HepG2 (cell line): ENCODE measurements at regions not wholly inside any gene's neighbourhood (a gene's known extent, or its start where the extent isn't known, plus 50 kb on each side); places are given as distances from the start of the nearest gene placed in this dataset.
"Not testable (repeated sequence)": the region's sequence is repeated elsewhere in the genome, so short reads cannot be mapped to it uniquely, and the experiment has no call there.

Experiments
- ATAC-seq: fragments of 200-7000 bp; cut with Tn5 transposase; 3 replicates; pipeline ENCODE4 v1.9.1; 2020; ENCODE audit warnings: mild to moderate bottlenecking, moderate library complexity
- BruUV-seq: library from RNA; stranded (reverse); fragments of 400-500 nt; replicated peaks from 2 replicates; lab custom pipeline; 2021; lab: Mats Ljungman, UMichigan
- CTCF ChIA-PET: fragments of 300-600 bp; formaldehyde crosslinking; extraction: SDS; loops from one replicate; lab custom pipeline; 2021; ENCODE audit warnings: low total read pairs, inconsistent platforms, low intra/inter-chr PET ratio; lab: Yijun Ruan, JAX
- POLR2A ChIA-PET: fragments of 350-600 bp; sonication (Branson Sonifier 250); formaldehyde crosslinking; loops from one replicate; lab custom pipeline; 2020; ENCODE audit warnings: antibody characterized with exemption, inconsistent platforms; lab: Yijun Ruan, JAX
- DNase-seq: peaks from one replicate; pipeline ENCODE4 v3.0.0-alpha.2; 2015; ENCODE audit warnings: low spot score
- FAIRE-seq: peaks from 3 replicates; lab custom pipeline; 2011; peaks lifted over from hg19 to GRCh38; lab: Jason Lieb, UNC
- H2AFZ ChIP-seq: one replicate; pipeline ENCODE4 v1.6.1; 2011; ENCODE audit warnings: low read length, inconsistent platforms
- H3K27ac ChIP-seq: fragments of 300-600 bp; 3 replicates; pipeline ENCODE4 v1.8.0; 2011; ENCODE audit warnings: mixed run types, mild to moderate bottlenecking, mixed read lengths, low read length, inconsistent platforms; ENCODE audit not compliant: insufficient read depth; ENCODE audit errors: extremely low read length
- H3K27me3 ChIP-seq, 2 experiments: fragments of 200-600 bp in 1 of 2; 2 replicates in 1 of 2; 3 replicates in 1 of 2; pipeline versions ENCODE4 v1.6.0 to v1.8.0; 2011; ENCODE audit warnings: low read length in 2 of 2, mild to moderate bottlenecking in 2 of 2, moderate library complexity in 2 of 2, inconsistent platforms in 1 of 2; ENCODE audit not compliant: insufficient read depth in 2 of 2, control insufficient read depth in 1 of 2
- H3K36me3 ChIP-seq, 2 experiments: fragments of 200-600 bp in 1 of 2; replicated peaks in 1 of 2; 2 replicates in 1 of 2; 3 replicates in 1 of 2; pipeline versions ENCODE4 v1.5.1 to v1.8.0; 2011; ENCODE audit warnings: low read length in 2 of 2, inconsistent platforms in 1 of 2; ENCODE audit not compliant: insufficient read depth in 2 of 2, control insufficient read depth in 1 of 2
- H3K4me1 ChIP-seq: 2 replicates; pipeline ENCODE4 v1.5.1; 2012; ENCODE audit warnings: low read length, inconsistent platforms; ENCODE audit not compliant: insufficient read depth
- H3K4me2 ChIP-seq: 2 replicates; pipeline ENCODE4 v1.6.0; 2011; ENCODE audit warnings: low read depth, low read length, inconsistent platforms
- H3K4me3 ChIP-seq, 3 experiments: fragments of 200-600 bp in 1 of 3; sonication (generic), shearing (Covaris generic) in 1 of 3; replicated peaks in 1 of 3; 2 replicates each; pipeline ENCODE4 v1.5.1; 2011 to 2016; ENCODE audit warnings: low read length in 3 of 3, inconsistent platforms in 2 of 3, low read depth in 2 of 3, mild to moderate bottlenecking in 2 of 3, control low read depth in 1 of 3, mixed read lengths in 1 of 3; ENCODE audit not compliant: insufficient read depth in 1 of 3
- H3K79me2 ChIP-seq: one replicate; pipeline ENCODE4 v1.6.1; 2011; ENCODE audit warnings: low read length, inconsistent platforms; ENCODE audit not compliant: insufficient read depth
- H3K9ac ChIP-seq: 2 replicates; pipeline ENCODE4 v1.6.0; 2011; ENCODE audit warnings: mild to moderate bottlenecking, low read depth, low read length, inconsistent platforms; ENCODE audit not compliant: insufficient read depth
- H3K9me3 ChIP-seq: 2 replicates; pipeline ENCODE4 v1.5.1; 2012; ENCODE audit warnings: mild to moderate bottlenecking, low read length
- H4K20me1 ChIP-seq: 2 replicates; pipeline ENCODE4 v1.6.0; 2011; ENCODE audit warnings: inconsistent platforms, mild to moderate bottlenecking, low read length, moderate library complexity; ENCODE audit not compliant: insufficient read depth
- WGBS: methylation state at CpG from one replicate; pipeline ENCODE4 v1.1.6; 2017; ENCODE audit warnings: low lambda C conversion rate; 5-methylcytosine and 5-hydroxymethylcytosine counted together
- in situ Hi-C: cut with HindIII; loops from 2 replicates; pipeline ENCODE4 v1.10.0; 2017; ENCODE audit warnings: low pct_unique_long_range_greater_than_20kb; ENCODE audit not compliant: extremely low pct_ligation_motif_present
- intact Hi-C: fragments of 100-400 bp; cut with micrococcal nuclease; formaldehyde crosslinking; loops from one replicate; pipeline ENCODE4 v1.10.0; 2022; ENCODE audit not compliant: unreplicated experiment

DNA sequence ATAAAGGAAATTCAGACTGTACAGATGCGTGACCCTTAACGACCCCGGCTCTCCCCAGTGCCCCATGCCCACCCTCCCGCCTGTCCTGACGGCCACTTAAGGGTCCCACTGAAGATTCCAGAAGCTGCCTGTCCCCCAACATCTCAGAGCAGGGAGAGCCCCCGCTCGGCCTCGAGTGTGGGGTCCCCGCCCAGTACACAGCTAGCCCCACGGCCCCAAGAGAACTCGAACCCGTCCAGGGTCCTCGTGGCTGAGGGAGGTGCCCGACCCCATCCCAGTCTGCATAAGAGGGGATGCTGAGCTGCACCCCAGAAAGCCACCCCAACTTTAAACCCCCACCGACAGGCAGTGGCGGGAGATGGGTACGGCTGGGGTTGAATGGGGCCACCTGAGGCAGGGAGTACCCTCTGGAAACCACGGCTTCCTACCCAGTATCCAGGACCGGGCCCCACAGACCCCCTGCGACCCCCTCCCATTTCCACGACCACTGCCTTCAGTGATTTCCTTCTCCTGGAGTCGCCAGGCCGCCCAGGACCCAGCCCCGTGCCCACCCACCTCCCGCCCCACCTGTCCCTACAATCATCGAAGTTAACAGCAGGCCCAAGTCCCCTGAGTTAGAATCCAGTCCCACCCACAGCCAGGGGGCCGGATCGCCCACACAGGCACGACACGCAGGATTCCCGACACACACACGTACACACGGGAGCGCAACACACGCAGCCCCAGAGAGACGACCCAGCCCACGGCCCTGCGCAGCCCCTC, 177.7 kb downstream of the SPATA31A1 start:
- H3K36me3 ChIP-seq, DNase-seq, CTCF ChIA-PET, H3K4me3 ChIP-seq, in situ Hi-C loops, H4K20me1 ChIP-seq, intact Hi-C loops, BruUV-seq, FAIRE-seq, H3K9me3 ChIP-seq, H3K79me2 ChIP-seq, H3K27ac ChIP-seq, H3K4me2 ChIP-seq, H3K4me1 ChIP-seq, POLR2A ChIA-PET, H3K27me3 ChIP-seq, ATAC-seq, H2AFZ ChIP-seq, H3K9ac ChIP-seq: not testable (repeated sequence)
- WGBS: 46% methylated on average over 12 of the region's 38 CpGs

DNA sequence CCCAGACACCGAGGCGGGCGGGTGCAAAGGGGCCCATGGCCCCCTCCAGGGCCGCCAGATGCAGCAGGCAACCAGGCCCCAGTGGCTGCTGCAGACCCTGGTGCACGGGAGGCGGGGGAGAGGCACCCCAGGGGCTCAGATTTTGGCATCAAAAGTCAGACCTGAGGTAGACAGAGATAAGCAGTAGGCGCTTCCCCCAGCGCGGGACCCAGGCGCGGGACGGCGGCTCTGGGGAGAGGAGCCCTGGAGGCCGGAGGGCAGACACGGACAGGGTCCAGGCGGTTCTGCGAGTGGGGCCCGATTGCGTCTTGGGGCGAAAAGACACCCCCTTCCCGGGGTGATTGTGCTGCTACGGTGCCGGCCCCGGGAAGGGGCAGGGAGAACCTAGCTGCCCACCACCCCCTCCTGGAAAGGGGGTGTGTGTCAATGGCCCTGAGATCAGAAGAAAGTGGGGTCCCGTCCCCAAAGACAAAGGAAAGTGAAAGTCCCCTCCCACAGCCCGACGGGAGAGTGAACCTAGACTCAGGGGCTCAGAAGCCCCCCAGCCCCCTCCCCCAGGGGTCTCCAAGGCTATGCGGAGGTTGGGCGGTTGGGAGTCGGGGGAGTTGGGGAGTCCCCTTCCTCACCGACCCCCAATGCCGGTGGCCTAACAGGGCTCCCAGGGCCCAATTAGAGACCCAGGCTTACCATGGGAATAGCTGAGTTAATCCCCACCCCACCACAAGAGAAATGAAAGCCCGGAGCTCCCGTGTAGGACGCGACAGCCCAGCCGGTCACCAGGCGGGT, 178.5 kb downstream of the SPATA31A1 start:
- CTCF ChIA-PET: not testable (repeated sequence)

DNA sequence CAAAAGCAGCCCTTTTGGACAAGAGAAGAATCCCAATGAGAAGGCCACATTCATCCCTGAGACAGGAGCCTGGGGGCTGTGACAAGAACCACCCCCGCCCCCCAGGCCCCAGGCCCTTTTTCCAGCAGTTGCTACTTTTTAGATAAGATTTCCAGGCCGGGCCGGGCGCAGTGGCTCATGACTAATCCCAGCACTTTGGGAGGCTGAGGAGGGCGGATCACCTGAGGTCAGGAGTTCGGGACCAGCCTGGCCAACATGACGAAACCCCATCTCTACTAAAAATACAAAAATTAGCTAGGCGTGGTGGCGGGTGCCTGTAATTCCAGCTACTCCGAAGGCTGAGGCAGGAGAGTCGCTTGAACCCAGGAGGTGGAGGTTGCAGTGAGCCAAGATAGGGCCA, 179.4 kb downstream of the SPATA31A1 start:
- H3K36me3 ChIP-seq, H2AFZ ChIP-seq, BruUV-seq, in situ Hi-C loops, intact Hi-C loops, H3K9ac ChIP-seq, H3K27me3 ChIP-seq, H3K9me3 ChIP-seq, DNase-seq, H3K4me1 ChIP-seq, H3K4me3 ChIP-seq, H4K20me1 ChIP-seq, POLR2A ChIA-PET, H3K27ac ChIP-seq, FAIRE-seq, CTCF ChIA-PET, H3K79me2 ChIP-seq, H3K4me2 ChIP-seq, ATAC-seq: not testable (repeated sequence)
- WGBS: 64% methylated on average over 11 of the region's 11 CpGs

More for the DNA sequence above, 178.5 kb downstream of the SPATA31A1 start:
- H3K27me3 ChIP-seq, BruUV-seq, DNase-seq, H2AFZ ChIP-seq, H3K4me2 ChIP-seq, intact Hi-C loops, H3K36me3 ChIP-seq, H3K9ac ChIP-seq, H3K4me3 ChIP-seq, in situ Hi-C loops, H4K20me1 ChIP-seq, FAIRE-seq, H3K9me3 ChIP-seq, H3K4me1 ChIP-seq, H3K79me2 ChIP-seq, H3K27ac ChIP-seq, POLR2A ChIA-PET: not testable (repeated sequence)
- WGBS: 73% methylated on average over 3 of the region's 38 CpGs
- peak; percentile 51 for ATAC-seq
